ENCODE measurements at regions not wholly inside any gene's neighbourhood (a gene's known extent, or its start where the extent isn't known, plus 50 kb on each side); places are given as distances from the start of the nearest gene placed in this dataset.

GRCh38 chr2:16475586-16475985, 190.0 kb downstream of the CYRIA start:
- DNase-seq: no peak
- intact Hi-C loops (cut with DNase I): no loop called here
- H3K27me3 ChIP-seq: no peaks in the 10 kb centered on the region
- H3K36me3 ChIP-seq: no peaks in the 10 kb centered on the region
- no peak for TF ChIP-seq POLR2AphosphoS5 (IDR thresholded peaks at IDR 0.05)
- TF ChIP-seq EP300 (IDR thresholded peaks at IDR 0.05): no peak
- TF ChIP-seq POLR2A (IDR thresholded peaks at IDR 0.05): no peak
- TF ChIP-seq, protein P1, sequence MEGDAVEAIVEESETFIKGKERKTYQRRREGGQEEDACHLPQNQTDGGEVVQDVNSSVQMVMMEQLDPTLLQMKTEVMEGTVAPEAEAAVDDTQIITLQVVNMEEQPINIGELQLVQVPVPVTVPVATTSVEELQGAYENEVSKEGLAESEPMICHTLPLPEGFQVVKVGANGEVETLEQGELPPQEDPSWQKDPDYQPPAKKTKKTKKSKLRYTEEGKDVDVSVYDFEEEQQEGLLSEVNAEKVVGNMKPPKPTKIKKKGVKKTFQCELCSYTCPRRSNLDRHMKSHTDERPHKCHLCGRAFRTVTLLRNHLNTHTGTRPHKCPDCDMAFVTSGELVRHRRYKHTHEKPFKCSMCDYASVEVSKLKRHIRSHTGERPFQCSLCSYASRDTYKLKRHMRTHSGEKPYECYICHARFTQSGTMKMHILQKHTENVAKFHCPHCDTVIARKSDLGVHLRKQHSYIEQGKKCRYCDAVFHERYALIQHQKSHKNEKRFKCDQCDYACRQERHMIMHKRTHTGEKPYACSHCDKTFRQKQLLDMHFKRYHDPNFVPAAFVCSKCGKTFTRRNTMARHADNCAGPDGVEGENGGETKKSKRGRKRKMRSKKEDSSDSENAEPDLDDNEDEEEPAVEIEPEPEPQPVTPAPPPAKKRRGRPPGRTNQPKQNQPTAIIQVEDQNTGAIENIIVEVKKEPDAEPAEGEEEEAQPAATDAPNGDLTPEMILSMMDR (IDR thresholded peaks at IDR 0.05): no peak
- H3K4me1 ChIP-seq: no peaks in the 10 kb centered on the region
- no peaks in the 10 kb centered on the region for H3K9me3 ChIP-seq
- no peak overlapping the region for H3K27ac ChIP-seq
- WGBS, 2 donors: 73 to 94% methylated on average over 4 of the region's 4 CpGs
- H3K4me3 ChIP-seq: no peak overlapping the region

DNA sequence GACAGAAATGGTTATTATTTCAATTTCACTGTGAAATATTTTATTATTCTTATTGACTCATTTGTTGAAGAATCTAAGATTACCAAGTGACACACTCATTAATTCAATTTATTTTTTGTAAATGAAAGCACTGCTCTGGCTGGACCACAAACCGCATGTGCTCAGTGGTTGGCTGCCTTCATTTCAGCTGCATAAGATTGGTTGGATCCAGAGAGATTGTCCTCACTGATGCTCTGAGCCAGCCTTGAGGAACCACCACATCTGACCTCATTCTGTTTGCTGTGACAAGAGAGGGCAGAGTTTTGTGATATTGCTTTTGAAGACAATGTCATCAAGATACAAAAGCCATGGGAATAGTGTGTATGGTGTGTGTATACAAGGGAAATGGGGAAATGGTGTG, 192.1 kb downstream of the CYRIA start:
- DNase-seq: no peak
- Histone ChIP-seq H3K4me3 (no peak overlapping the region), H3K27ac (no peak overlapping the region), H3K9me3 (no peaks in the 10 kb centered on the region), H3K27me3 (no peaks in the 10 kb centered on the region), H3K4me1 (no peaks in the 10 kb centered on the region), H3K36me3 (no peaks in the 10 kb centered on the region)
- no peak for TF ChIP-seq POLR2A (IDR thresholded peaks at IDR 0.05)
- TF ChIP-seq, protein P1 (IDR thresholded peaks at IDR 0.05): no peak
- no peak for TF ChIP-seq POLR2AphosphoS5 (IDR thresholded peaks at IDR 0.05)
- TF ChIP-seq EP300 (IDR thresholded peaks at IDR 0.05): no peak
- 94 to 99% methylated on average over 1 of the region's 1 CpG for WGBS, 2 donors
- intact Hi-C loops (cut with DNase I): no loop called here

GRCh38 chr2:16470936-16471490, 194.6 kb downstream of the CYRIA start:
- no peak for DNase-seq
- 92 to 93% methylated on average over 2 of the region's 2 CpGs for WGBS, 2 donors
- Histone ChIP-seq H3K4me3 (no peak overlapping the region), H3K9me3 (no peaks in the 10 kb centered on the region), H3K27ac (no peak overlapping the region), H3K36me3 (no peaks in the 10 kb centered on the region), H3K4me1 (no peaks in the 10 kb centered on the region), H3K27me3 (peaks cover 0 to 4% (median 0%) of the 10 kb centered on the region in 3 donors)
- TF ChIP-seq EP300 (IDR thresholded peaks at IDR 0.05) (no peak), POLR2A (IDR thresholded peaks at IDR 0.05) (no peak), POLR2AphosphoS5 (IDR thresholded peaks at IDR 0.05) (no peak)
- TF ChIP-seq, protein P1 (IDR thresholded peaks at IDR 0.05): no peak
- intact Hi-C loops (cut with DNase I): no loop called here

DNA sequence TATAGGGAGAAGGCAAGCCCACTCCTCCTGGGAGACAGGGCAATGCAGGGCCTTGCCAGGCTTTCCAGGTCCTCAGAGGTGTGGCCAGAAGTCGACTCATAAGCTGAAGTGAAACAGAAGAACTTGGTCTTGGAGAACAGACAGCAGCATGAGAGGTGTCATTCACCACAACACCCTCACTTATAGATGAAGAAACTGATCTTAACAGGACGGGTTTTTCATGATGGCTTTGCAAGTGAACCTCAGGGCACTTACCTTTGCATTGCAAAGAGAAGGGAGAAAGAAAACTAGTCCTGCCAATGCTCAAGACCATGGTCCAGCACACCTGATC, 198.8 kb downstream of the CYRIA start:
- Histone ChIP-seq H3K36me3 (no peaks in the 10 kb centered on the region), H3K4me1 (no peaks in the 10 kb centered on the region), H3K4me3 (no peak overlapping the region), H3K9me3 (no peaks in the 10 kb centered on the region), H3K27me3 (peaks cover 0 to 4% (median 0%) of the 10 kb centered on the region in 3 donors), H3K27ac (no peak overlapping the region)
- intact Hi-C loops (cut with DNase I): no loop called here
- 68 to 74% methylated on average over 2 of the region's 2 CpGs for WGBS, 2 donors
- TF ChIP-seq POLR2A (IDR thresholded peaks at IDR 0.05) (no peak), POLR2AphosphoS5 (IDR thresholded peaks at IDR 0.05) (no peak)
- DNase-seq: no peak

GRCh38 chr2:16466133-16466820, 199.4 kb downstream of the CYRIA start:
- Histone ChIP-seq H3K4me1 (no peaks in the 10 kb centered on the region), H3K9me3 (no peaks in the 10 kb centered on the region), H3K36me3 (no peaks in the 10 kb centered on the region), H3K27ac (no peak overlapping the region), H3K4me3 (no peak overlapping the region), H3K27me3 (peaks cover 0 to 4% (median 0%) of the 10 kb centered on the region in 3 donors)
- TF ChIP-seq EP300 (IDR thresholded peaks at IDR 0.05): no peak
- TF ChIP-seq, protein P1 (IDR thresholded peaks at IDR 0.05): no peak
- TF ChIP-seq POLR2AphosphoS5 (IDR thresholded peaks at IDR 0.05): no peak
- TF ChIP-seq POLR2A (IDR thresholded peaks at IDR 0.05): no peak
- DNase-seq: no peak
- 82 to 88% methylated on average over 8 of the region's 8 CpGs for WGBS, 2 donors
- intact Hi-C loops (cut with DNase I): no loop called here

Measured in sigmoid colon (tissue), 6 donors.